Vagina (tissue), 2 donors: ENCODE measurements at regions not wholly inside any gene's neighbourhood (a gene's known extent, or its start where the extent isn't known, plus 50 kb on each side); places are given as distances from the start of the nearest gene placed in this dataset.
A peak's percentile ranks its signal among the peaks of the same experiment; 100 is the strongest.

Experiments used
- DNase-seq, 2 donors: peaks; one replicate each; pipeline ENCODE4 v3.0.0-alpha.2; 2017; ENCODE audit errors: extremely low spot score in 2 of 2
- H3K27ac ChIP-seq: fragments of 200-600 bp; sonication (generic); one replicate; pipeline ENCODE4 v1.5.1; 2019
- H3K27me3 ChIP-seq: fragments of 200-600 bp; sonication (generic); one replicate; pipeline ENCODE4 v1.5.1; 2019
- H3K36me3 ChIP-seq, 2 donors: fragments of 200-600 bp; sonication (generic); one replicate each; pipeline ENCODE4 v1.5.1; 2017 to 2019
- H3K4me1 ChIP-seq: fragments of 200-600 bp; sonication (generic); one replicate; pipeline ENCODE4 v1.5.1; 2019
- H3K4me3 ChIP-seq, 2 donors: fragments of 200-600 bp; sonication (generic); 1 replicate in 1 of 2; 2 replicates in 1 of 2; pipeline ENCODE4 v1.5.1; 2016 to 2019
- H3K9me3 ChIP-seq: fragments of 200-600 bp; sonication (generic); one replicate; pipeline ENCODE4 v1.5.1; 2019
- CTCF ChIP-seq, 3 experiments: fragments of 450-650 bp in 2 of 3; fragments of 200-600 bp in 1 of 3; sonication (generic) in 1 of 3; IDR thresholded peaks; one replicate each; pipeline ENCODE4 v1.5.1; 2017 to 2019; ENCODE audit warnings: antibody characterized with exemption in 3 of 3, mild to moderate bottlenecking in 2 of 3, moderate library complexity in 2 of 3
- POLR2A ChIP-seq, 2 donors: fragments of 450-650 bp; IDR thresholded peaks; one replicate each; pipeline ENCODE4 v1.6.1; 2017; ENCODE audit warnings: antibody characterized with exemption in 2 of 2, mild to moderate bottlenecking in 2 of 2, moderate library complexity in 2 of 2
- POLR2AphosphoS5 ChIP-seq, 2 donors: sonication (generic); formaldehyde crosslinking; IDR thresholded peaks; one replicate each; pipeline ENCODE4 v1.9.0; 2017; ENCODE audit warnings: antibody characterized with exemption in 2 of 2, mild to moderate bottlenecking in 2 of 2, low read depth in 1 of 2; ENCODE audit not compliant: insufficient read depth in 1 of 2
- intact Hi-C: fragments of 100-400 bp; cut with DNase I; formaldehyde crosslinking; loops from one replicate; pipeline ENCODE4 v1.15.1; 2023

- Histone ChIP-seq H3K27ac (peak overlapping the region; percentile 4), H3K36me3 (no peaks in the 10 kb centered on the region), H3K4me3 (no peak overlapping the region), H3K9me3 (no peaks in the 10 kb centered on the region), H3K27me3 (no peaks in the 10 kb centered on the region), H3K4me1 (peaks cover 40% of the 10 kb centered on the region)
- intact Hi-C loops = no loop called here
- no peak for TF ChIP-seq CTCF (IDR thresholded peaks at IDR 0.05)
- no peak for TF ChIP-seq POLR2AphosphoS5 (IDR thresholded peaks at IDR 0.05; ENCODE audit: insufficient read depth in 1 of 2, low read depth in 1 of 2)
- TF ChIP-seq POLR2A (IDR thresholded peaks at IDR 0.05) = no peak
- no peak for DNase-seq
These were observed 100.8 kb upstream of the FAM20C start for GRCh38 chr7:91396-92175.

DNA sequence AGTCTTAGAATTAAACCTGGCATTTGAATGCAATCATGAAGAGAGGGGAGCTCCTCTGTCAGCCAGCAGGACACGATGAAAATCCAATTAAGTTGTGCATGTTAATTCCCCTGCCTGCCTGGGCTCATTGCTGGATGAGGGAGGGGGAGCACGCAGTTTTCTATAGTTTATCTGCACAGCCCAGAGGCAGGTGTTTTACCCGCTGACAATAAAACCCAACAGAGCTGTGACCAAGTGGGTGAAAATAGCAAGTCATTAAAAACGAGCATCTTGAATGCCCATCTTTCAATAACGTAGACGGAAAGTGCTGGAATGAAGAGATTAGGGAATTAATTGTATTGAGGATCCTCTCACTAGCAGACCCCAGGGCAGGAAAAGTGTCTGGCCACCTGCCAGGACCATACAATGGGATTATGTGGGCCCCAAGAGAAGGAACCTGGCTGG lies 100.1 kb upstream of the FAM20C start:
- H3K9me3 ChIP-seq = no peaks in the 10 kb centered on the region
- no peaks in the 10 kb centered on the region for H3K27me3 ChIP-seq
- no peak overlapping the region for H3K4me3 ChIP-seq
- no peaks in the 10 kb centered on the region for H3K36me3 ChIP-seq
- peaks cover 40% of the 10 kb centered on the region for H3K4me1 ChIP-seq
- intact Hi-C loops = no loop called here
- TF ChIP-seq POLR2AphosphoS5 (IDR thresholded peaks at IDR 0.05; ENCODE audit: insufficient read depth in 1 of 2, low read depth in 1 of 2) = no peak
- TF ChIP-seq POLR2A (IDR thresholded peaks at IDR 0.05) = no peak
- no peak for TF ChIP-seq CTCF (IDR thresholded peaks at IDR 0.05)
- no peak overlapping the region for H3K27ac ChIP-seq
- DNase-seq = no peak

DNA sequence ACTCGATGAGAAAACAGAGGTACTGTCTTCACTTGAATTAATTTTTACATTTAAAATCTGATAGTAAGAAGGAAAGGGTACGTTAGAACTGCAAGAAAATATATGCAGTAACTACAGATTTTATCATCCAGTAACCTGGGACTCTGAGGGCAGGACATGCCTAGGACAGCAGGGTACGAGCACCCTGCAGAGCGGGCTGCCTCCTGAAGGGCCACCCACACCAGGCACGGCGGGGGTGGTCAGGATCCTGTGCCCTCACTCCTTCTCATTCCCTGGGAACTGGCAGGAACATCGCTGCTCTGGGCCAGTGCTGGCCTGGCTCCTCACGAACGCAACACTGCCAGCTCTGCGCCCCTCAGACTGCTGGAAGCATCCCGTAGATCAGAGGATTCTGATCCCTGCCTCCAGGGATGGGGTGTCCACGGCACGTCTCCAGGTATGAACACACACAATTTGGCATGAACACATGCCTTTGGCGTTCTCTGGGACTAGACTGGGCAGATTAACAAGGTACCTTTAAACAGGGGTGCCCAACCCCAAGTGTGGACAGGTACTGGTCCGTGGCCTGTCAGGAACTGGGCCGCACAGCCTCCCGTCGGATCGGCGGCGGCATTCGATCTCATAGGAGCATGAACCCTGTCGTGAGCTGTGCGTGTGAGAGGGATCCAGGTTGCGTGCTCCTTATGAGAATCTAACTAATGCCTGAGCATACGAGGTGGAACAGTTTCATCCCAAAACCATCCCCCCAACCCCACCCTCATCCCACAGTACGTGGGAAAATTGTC lies 99.3 kb upstream of the FAM20C start:
- intact Hi-C loops = no loop called here
- H3K9me3 ChIP-seq = no peaks in the 10 kb centered on the region
- no peak for DNase-seq
- no peak overlapping the region for H3K27ac ChIP-seq
- no peaks in the 10 kb centered on the region for H3K36me3 ChIP-seq
- no peak for TF ChIP-seq POLR2AphosphoS5 (IDR thresholded peaks at IDR 0.05; ENCODE audit: insufficient read depth in 1 of 2, low read depth in 1 of 2)
- TF ChIP-seq CTCF (IDR thresholded peaks at IDR 0.05) = no peak
- TF ChIP-seq POLR2A (IDR thresholded peaks at IDR 0.05) = no peak
- H3K27me3 ChIP-seq = no peaks in the 10 kb centered on the region
- peaks cover 37% of the 10 kb centered on the region for H3K4me1 ChIP-seq
- no peak overlapping the region for H3K4me3 ChIP-seq

GRCh38 chr7:94251-94801 lies 98.0 kb upstream of the FAM20C start:
- H3K9me3 ChIP-seq = no peaks in the 10 kb centered on the region
- TF ChIP-seq CTCF (IDR thresholded peaks at IDR 0.05) (no peak), POLR2A (IDR thresholded peaks at IDR 0.05) (no peak), POLR2AphosphoS5 (IDR thresholded peaks at IDR 0.05; ENCODE audit: insufficient read depth in 1 of 2, low read depth in 1 of 2) (no peak)
- H3K4me1 ChIP-seq = peaks cover 25% of the 10 kb centered on the region
- H3K27me3 ChIP-seq = no peaks in the 10 kb centered on the region
- no peak for DNase-seq
- no peak overlapping the region for H3K4me3 ChIP-seq
- H3K27ac ChIP-seq = no peak overlapping the region
- H3K36me3 ChIP-seq = no peaks in the 10 kb centered on the region
- intact Hi-C loops = no loop called here
